ENCODE measurements at regions not wholly inside any gene's neighbourhood (a gene's known extent, or its start where the extent isn't known, plus 50 kb on each side); places are given as distances from the start of the nearest gene placed in this dataset.
"Not testable (repeated sequence)": the region's sequence is repeated elsewhere in the genome, so short reads cannot be mapped to it uniquely, and the experiment has no call there.

DNA sequence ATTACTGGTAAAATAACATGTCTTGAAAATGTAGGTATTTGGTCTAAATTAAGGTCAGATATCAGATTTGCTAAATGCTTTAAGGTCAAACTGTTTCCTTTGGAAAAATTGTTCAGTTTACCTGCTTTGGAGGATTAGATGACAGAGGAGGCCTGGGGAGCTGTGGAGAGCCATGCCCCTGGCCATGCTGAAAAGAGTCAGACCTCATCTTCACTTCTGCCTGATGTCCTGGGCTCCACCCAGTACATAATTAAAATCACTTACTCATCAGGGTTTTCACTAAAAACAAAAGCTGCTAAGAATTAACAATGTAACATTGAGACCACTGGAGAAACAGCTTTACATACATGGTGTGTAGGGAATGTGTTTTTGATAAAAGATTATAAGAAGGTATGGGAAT is 60.8 kb upstream of the UNC93A start:
- TF ChIP-seq POLR2A (IDR thresholded peaks at IDR 0.05; ENCODE audit: extremely low read depth, insufficient read length) (no peak), MYC (IDR thresholded peaks at IDR 0.05; ENCODE audit: low read depth, low read length) (no peak)
- TF ChIP-seq, protein P1, sequence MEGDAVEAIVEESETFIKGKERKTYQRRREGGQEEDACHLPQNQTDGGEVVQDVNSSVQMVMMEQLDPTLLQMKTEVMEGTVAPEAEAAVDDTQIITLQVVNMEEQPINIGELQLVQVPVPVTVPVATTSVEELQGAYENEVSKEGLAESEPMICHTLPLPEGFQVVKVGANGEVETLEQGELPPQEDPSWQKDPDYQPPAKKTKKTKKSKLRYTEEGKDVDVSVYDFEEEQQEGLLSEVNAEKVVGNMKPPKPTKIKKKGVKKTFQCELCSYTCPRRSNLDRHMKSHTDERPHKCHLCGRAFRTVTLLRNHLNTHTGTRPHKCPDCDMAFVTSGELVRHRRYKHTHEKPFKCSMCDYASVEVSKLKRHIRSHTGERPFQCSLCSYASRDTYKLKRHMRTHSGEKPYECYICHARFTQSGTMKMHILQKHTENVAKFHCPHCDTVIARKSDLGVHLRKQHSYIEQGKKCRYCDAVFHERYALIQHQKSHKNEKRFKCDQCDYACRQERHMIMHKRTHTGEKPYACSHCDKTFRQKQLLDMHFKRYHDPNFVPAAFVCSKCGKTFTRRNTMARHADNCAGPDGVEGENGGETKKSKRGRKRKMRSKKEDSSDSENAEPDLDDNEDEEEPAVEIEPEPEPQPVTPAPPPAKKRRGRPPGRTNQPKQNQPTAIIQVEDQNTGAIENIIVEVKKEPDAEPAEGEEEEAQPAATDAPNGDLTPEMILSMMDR (IDR thresholded peaks at IDR 0.05; ENCODE audit: low read depth, low read length), result no peak
- TF ChIP-seq, protein P2, sequence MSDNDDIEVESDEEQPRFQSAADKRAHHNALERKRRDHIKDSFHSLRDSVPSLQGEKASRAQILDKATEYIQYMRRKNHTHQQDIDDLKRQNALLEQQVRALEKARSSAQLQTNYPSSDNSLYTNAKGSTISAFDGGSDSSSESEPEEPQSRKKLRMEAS (IDR thresholded peaks at IDR 0.05; ENCODE audit: low read depth, low read length), result no peak
- H3K4me3 ChIP-seq (ENCODE audit: low read depth, low read length), result no peak overlapping the region
- DNase-seq (ENCODE audit: low read depth), result no peak

DNA sequence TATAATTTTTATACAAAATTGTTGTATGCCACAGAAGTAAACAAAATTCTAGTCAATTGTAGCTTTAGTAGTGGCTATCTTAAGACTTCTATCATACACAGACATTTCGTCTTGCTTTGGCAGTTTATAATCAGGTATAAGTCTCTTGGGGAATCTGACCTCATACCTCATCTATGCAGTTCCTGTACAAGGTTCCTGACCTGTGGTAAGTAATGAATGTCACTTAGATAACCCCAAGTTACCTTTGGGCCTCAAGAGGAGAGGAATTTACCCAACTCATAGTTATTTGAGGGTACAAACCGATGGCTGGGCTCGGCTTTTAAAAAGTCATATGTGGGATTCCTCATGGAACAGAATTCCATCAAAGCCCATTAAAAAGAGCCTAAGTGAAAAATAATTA is 58.8 kb upstream of the UNC93A start:
- H3K4me3 ChIP-seq (ENCODE audit: low read depth, low read length), result no peak overlapping the region
- DNase-seq (ENCODE audit: low read depth), result no peak
- no peak for TF ChIP-seq MYC (IDR thresholded peaks at IDR 0.05; ENCODE audit: low read depth, low read length)
- TF ChIP-seq, protein P1 (IDR thresholded peaks at IDR 0.05; ENCODE audit: low read depth, low read length), result no peak

DNA sequence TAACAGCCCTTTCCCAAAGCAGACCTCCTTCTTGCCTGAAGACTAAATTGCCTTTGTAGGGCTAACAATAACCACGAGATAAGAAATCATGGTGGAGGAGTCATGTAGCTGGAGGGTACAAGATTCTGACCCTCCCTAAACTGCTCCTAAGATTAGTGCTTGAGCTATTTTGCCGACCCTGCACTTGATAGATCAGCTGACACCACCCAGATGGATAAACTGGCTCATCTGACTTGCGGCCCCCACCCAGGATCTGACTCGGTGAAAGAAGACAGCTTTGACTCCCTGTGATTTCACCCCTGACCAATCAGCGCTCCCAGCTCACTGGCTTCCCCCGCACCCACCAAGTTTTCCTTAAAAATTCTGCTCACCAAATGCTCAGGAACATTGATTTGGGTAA is 57.6 kb upstream of the UNC93A start:
- H3K4me3 ChIP-seq (ENCODE audit: low read depth, low read length), result no peak overlapping the region
- no peak for DNase-seq (ENCODE audit: low read depth)
- TF ChIP-seq POLR2A (IDR thresholded peaks at IDR 0.05; ENCODE audit: extremely low read depth, insufficient read length) (no peak), MYC (IDR thresholded peaks at IDR 0.05; ENCODE audit: low read depth, low read length) (no peak)
- TF ChIP-seq, protein P2 (IDR thresholded peaks at IDR 0.05; ENCODE audit: low read depth, low read length), result no peak
- TF ChIP-seq, protein P1 (IDR thresholded peaks at IDR 0.05; ENCODE audit: low read depth, low read length), result no peak

DNA sequence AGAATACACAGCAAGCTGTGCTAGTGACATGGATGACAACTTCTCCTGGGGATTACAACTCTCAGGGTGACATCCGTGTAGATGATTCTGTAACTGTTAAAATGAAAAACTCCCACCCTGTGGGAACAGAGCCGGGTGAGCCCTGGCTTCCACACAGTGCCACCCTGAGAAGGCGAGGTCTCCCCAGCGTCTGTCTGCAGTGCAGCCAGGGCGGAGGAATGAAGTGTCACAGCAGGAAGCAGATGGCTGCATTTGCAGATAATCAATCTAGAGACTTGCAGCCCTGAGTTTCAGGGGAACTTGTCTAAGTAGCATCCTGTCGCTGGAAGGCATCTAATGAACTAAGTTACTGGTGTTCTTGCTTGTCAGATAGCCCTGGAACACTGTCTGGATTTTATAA is 56.5 kb upstream of the UNC93A start:
- DNase-seq (ENCODE audit: low read depth); H3K4me3 ChIP-seq (ENCODE audit: low read depth, low read length): not testable (repeated sequence)

DNA sequence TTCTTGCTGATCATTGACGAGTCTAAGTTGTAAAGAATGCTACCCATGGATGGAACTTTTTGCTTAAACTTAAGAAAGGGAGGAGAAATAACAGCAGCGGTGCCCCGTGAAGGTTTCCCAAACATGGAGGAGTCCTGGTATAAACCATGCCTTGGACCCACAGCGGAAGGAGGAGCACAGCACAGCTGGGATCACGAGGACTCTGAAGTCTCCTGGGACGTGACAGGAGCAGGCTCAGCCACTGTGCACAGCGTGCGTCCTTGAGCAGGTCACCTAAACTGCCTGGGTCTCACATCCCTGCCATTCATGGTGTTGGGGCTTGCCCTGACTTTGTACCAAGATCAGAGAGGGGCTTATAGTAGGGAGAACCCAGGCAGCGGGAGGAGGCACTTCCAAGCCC is 56.1 kb upstream of the UNC93A start:
- H3K4me3 ChIP-seq (ENCODE audit: low read depth, low read length), result no peak overlapping the region
- TF ChIP-seq MYC (IDR thresholded peaks at IDR 0.05; ENCODE audit: low read depth, low read length) (no peak), POLR2A (IDR thresholded peaks at IDR 0.05; ENCODE audit: extremely low read depth, insufficient read length) (no peak)
- TF ChIP-seq, protein P2 (IDR thresholded peaks at IDR 0.05; ENCODE audit: low read depth, low read length), result no peak
- TF ChIP-seq, protein P1 (IDR thresholded peaks at IDR 0.05; ENCODE audit: low read depth, low read length), result no peak
- DNase-seq (ENCODE audit: low read depth), result no peak

DNA sequence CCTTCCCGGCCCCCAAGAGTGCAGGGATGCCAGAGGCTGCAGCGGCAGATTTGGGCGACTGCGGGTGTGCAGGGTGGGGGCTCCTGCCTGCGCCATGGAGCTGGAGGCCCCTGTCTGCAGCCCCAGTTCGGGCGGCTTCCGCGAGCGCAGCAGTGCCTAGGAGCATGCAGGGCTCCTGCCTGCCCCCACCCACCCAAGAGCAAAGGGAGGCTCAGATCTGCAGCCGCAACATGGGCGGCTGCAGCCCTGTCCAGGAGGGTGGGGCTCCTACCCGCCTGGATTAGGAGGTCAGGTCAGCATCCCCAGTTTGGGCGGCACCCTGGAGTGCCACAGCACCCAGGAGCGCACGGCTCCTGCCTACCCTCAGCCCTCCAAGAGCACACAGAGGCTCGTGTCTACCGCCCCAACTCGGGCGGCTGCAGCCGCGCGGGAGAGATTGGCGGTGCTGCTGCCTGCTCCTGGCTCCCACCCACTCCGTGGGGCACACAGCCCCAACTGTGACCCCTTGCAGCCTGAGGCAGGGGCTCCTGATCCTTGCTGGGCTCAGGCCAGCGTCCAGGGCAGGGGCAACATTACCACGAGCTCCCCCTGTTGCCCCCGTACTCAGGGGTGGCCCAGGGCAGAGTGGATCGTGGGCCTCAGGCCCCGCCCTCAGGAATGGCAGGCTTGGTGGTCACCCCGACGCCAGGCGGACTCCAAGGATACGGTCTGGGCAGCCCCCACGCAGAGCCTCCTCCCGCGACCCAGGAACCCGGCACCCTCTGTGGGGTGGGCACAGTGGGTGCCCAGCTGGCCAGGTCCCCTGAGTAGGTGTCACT is 55.5 kb upstream of the UNC93A start:
- no peak for TF ChIP-seq MYC (IDR thresholded peaks at IDR 0.05; ENCODE audit: low read depth, low read length)
- no peak for TF ChIP-seq POLR2A (IDR thresholded peaks at IDR 0.05; ENCODE audit: extremely low read depth, insufficient read length)
- TF ChIP-seq, protein P1 (IDR thresholded peaks at IDR 0.05; ENCODE audit: low read depth, low read length), result no peak
- TF ChIP-seq, protein P2 (IDR thresholded peaks at IDR 0.05; ENCODE audit: low read depth, low read length), result no peak
- no peak overlapping the region for H3K4me3 ChIP-seq (ENCODE audit: low read depth, low read length)
- no peak for DNase-seq (ENCODE audit: low read depth)
